Fibroblast of peridontal ligament (primary cell): ENCODE measurements at regions not wholly inside any gene's neighbourhood (a gene's known extent, or its start where the extent isn't known, plus 50 kb on each side); places are given as distances from the start of the nearest gene placed in this dataset.
"Not testable (repeated sequence)": the region's sequence is repeated elsewhere in the genome, so short reads cannot be mapped to it uniquely, and the experiment has no call there.

Source experiments
- DNase-seq: peaks from one replicate; pipeline ENCODE4 v3.0.0-alpha.2; 2010; ENCODE audit errors: extremely low read depth

- DNase-seq: no peak
These were observed 65.5 kb upstream of the SLC7A14 start for GRCh38 chr3:170651260-170651845.

GRCh38 chr3:170650557-170650956 is 64.7 kb upstream of the SLC7A14 start:
- DNase-seq: not testable (repeated sequence)

- DNase-seq: peak; percentile 60
These were observed 58.8 kb upstream of the SLC7A14 start for GRCh38 chr3:170644711-170645110.

DNA sequence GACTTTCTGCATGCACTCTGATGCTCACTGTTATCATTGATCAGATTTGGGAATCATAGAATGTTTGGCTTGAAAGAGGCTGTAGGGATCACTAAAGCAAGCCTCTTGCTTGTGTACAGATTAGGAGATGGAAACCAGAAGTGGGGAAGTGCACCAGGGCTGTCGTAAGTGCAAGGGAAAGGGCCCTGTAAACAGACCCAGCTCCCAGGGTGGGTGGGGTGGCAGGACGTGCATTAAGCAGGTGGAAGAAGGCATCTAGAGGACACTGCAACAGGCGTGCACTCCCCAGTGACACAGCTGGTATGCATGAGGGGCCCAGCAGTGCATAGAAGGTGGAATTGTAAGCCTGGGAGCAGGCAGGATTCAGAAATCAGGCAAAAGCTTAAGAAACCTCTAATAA is 58.0 kb upstream of the SLC7A14 start:
- DNase-seq: no peak

- DNase-seq: no peak
These were observed 57.2 kb upstream of the SLC7A14 start for GRCh38 chr3:170642882-170643601.

- DNase-seq: peak; percentile 21
These were observed 55.8 kb upstream of the SLC7A14 start for GRCh38 chr3:170641510-170642236.

GRCh38 chr3:170640737-170641171 is 54.9 kb upstream of the SLC7A14 start:
- DNase-seq: no peak

- no peak for DNase-seq
These were observed 53.1 kb upstream of the SLC7A14 start for GRCh38 chr3:170638988-170639387.

DNA sequence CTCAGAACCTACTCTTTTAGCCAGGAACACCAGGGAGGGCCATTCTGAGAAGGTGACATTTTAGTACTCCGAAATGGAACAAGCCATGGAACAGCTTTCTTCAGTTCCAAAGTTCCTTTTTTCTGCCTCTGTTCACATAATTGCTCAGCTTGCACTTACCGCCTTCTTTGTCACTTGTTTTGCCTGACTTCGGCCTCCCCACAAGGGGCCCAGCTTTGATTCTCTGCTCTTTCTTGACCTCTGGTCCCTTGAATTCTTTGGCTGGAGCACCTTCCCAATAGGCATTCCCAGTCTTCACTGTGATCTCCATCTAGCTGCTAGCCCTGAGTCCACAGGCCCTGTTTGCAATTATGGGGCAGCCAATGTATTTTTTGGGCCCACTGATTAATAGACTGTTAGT is 51.4 kb upstream of the SLC7A14 start:
- DNase-seq: no peak

DNA sequence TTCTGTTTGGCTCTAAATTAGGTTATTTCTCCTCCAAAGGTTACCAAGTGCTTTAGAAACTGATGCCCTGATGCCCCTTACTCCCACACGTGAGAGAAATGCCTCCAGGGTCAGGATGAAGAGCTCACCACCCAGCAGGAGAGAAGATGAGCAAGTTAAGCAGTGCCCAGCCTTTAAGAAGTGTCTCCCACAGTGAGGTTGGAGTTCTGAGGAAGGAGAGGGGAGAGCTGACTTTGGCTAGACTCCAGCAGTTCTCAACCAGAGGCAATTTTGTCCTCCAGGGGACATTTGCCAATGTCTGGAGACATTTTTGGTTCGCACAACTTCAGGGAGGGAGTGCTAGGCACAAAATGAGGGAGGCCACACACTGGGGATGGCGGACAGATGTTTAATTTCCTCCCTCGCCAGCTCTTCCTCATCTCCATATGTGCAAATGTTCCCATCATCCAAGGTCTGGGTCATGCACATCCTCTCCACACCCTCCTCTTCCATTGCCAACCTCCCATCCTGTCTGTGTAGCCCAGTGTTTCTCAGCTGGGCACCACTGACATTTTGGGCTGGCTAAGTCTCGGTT is 50.6 kb upstream of the SLC7A14 start:
- DNase-seq: no peak
